Ovary (tissue), 3 donors: ENCODE measurements at regions not wholly inside any gene's neighbourhood (a gene's known extent, or its start where the extent isn't known, plus 50 kb on each side); places are given as distances from the start of the nearest gene placed in this dataset.

Experiments used
- CTCF ChIP-seq, 3 donors: fragments of 450-650 bp in 2 of 3; fragments of 200-600 bp in 1 of 3; IDR thresholded peaks; one replicate each; pipeline versions ENCODE4 v1.5.1 to v1.8.0; 2016 to 2022; ENCODE audit warnings: antibody characterized with exemption in 3 of 3, mild to moderate bottlenecking in 1 of 3
- EP300 ChIP-seq: sonication (generic); formaldehyde crosslinking; IDR thresholded peaks from one replicate; pipeline ENCODE4 v1.6.1; 2017; ENCODE audit warnings: antibody characterized with exemption
- POLR2A ChIP-seq: fragments of 450-650 bp; IDR thresholded peaks from one replicate; pipeline ENCODE4 v1.6.1; 2017; ENCODE audit warnings: antibody characterized with exemption, mild to moderate bottlenecking, moderate library complexity
- donor health status: DM: no; HTN: no; CAD: no.

DNA sequence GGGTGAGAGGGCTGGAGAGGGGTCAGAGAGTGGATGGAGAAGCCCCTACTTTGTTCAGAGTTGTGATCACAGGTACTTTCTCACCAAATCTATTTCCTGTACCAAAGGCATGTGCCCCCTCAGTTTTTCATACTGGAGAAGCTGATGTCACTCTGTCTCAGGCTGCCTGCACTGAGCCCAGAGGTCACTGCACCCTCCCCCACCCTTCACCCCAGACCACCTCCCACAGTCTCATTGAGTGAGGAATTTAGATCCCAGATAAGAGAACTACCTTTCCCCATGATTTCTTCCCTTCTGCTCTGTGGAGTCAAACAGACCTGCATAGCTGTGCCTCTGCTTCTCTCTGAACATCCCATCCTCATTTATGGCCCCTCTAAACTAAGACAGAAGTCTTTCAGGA lies 140.0 kb upstream of the IRX6 start:
- no peak for TF ChIP-seq CTCF (IDR thresholded peaks at IDR 0.05)
- no peak for TF ChIP-seq EP300
- TF ChIP-seq POLR2A = no peak
